H9 (cell line): ENCODE measurements at regions not wholly inside any gene's neighbourhood (a gene's known extent, or its start where the extent isn't known, plus 50 kb on each side); places are given as distances from the start of the nearest gene placed in this dataset.

Experiments
- DNase-seq: peaks from one replicate; pipeline ENCODE4 v3.0.0-alpha.2; 2017
- H2AFZ ChIP-seq: one replicate; pipeline ENCODE4 v1.6.1; 2013; ENCODE audit warnings: mild to moderate bottlenecking, low read length, control low read depth, moderate library complexity
- H2AK5ac ChIP-seq: 2 replicates; pipeline ENCODE4 v1.6.1; 2013; ENCODE audit warnings: low read length, control low read depth, mixed read lengths; ENCODE audit not compliant: insufficient read length
- H2BK120ac ChIP-seq: one replicate; pipeline ENCODE4 v1.6.1; 2013; ENCODE audit warnings: low read depth, mild to moderate bottlenecking, low read length, control low read depth, inconsistent platforms; ENCODE audit not compliant: poor library complexity, severe bottlenecking
- H2BK12ac ChIP-seq: 2 replicates; pipeline ENCODE4 v1.6.1; 2013; ENCODE audit warnings: low read length, control low read depth, mixed read lengths, low read depth; ENCODE audit not compliant: insufficient read length
- H2BK15ac ChIP-seq: 2 replicates; pipeline ENCODE4 v1.6.1; 2013; ENCODE audit warnings: low read depth, low read length, control low read depth
- H2BK20ac ChIP-seq: one replicate; pipeline ENCODE4 v1.6.1; 2013; ENCODE audit warnings: low read depth, mild to moderate bottlenecking, low read length, control low read depth, inconsistent platforms; ENCODE audit not compliant: poor library complexity, severe bottlenecking
- H2BK5ac ChIP-seq: 2 replicates; pipeline ENCODE4 v1.6.1; 2013; ENCODE audit warnings: low read length, control low read depth, mixed read lengths; ENCODE audit not compliant: insufficient read length
- H3K14ac ChIP-seq: 2 replicates; pipeline ENCODE4 v1.6.1; 2013; ENCODE audit warnings: low read length, control low read depth; ENCODE audit not compliant: insufficient read depth
- H3K18ac ChIP-seq: 2 replicates; pipeline ENCODE4 v1.6.1; 2013; ENCODE audit warnings: low read depth, mild to moderate bottlenecking, mixed read lengths, low read length, control low read depth; ENCODE audit not compliant: insufficient read length
- H3K23ac ChIP-seq: 2 replicates; pipeline ENCODE4 v1.6.1; 2013; ENCODE audit warnings: low read length, control low read depth, mixed read lengths, low read depth; ENCODE audit not compliant: insufficient read length
- H3K23me2 ChIP-seq: 2 replicates; pipeline ENCODE4 v1.6.1; 2013; ENCODE audit warnings: low read depth, mild to moderate bottlenecking, mixed read lengths, low read length, control low read depth; ENCODE audit not compliant: insufficient read length, poor library complexity, severe bottlenecking
- H3K27ac ChIP-seq: 2 replicates; pipeline ENCODE4 v1.5.1; 2013; ENCODE audit warnings: low read length, control low read depth, mixed read lengths, low read depth; ENCODE audit not compliant: insufficient read length
- H3K27me3 ChIP-seq: 2 replicates; pipeline ENCODE4 v1.6.1; 2013; ENCODE audit warnings: low read length, control low read depth, inconsistent platforms; ENCODE audit not compliant: insufficient read depth
- H3K4ac ChIP-seq: 2 replicates; pipeline ENCODE4 v1.6.1; 2013; ENCODE audit warnings: low read depth, mild to moderate bottlenecking, control low read depth, inconsistent platforms, low read length, moderate library complexity
- H3K4me1 ChIP-seq: 2 replicates; pipeline ENCODE4 v1.6.1; 2013; ENCODE audit warnings: low read length, control low read depth, inconsistent platforms; ENCODE audit not compliant: insufficient read depth
- H3K4me2 ChIP-seq: 2 replicates; pipeline ENCODE4 v1.6.1; 2013; ENCODE audit warnings: low read length, control low read depth, mixed read lengths; ENCODE audit not compliant: insufficient read length, insufficient read depth
- H3K56ac ChIP-seq: 2 replicates; pipeline ENCODE4 v1.6.1; 2013; ENCODE audit warnings: low read depth, mild to moderate bottlenecking, mixed read lengths, low read length, control low read depth; ENCODE audit not compliant: insufficient read length
- H3K79me1 ChIP-seq: 2 replicates; pipeline ENCODE4 v1.6.1; 2013; ENCODE audit warnings: low read depth, mild to moderate bottlenecking, moderate library complexity, low read length, control low read depth, inconsistent platforms; ENCODE audit not compliant: insufficient read depth, poor library complexity, severe bottlenecking
- H3K79me2 ChIP-seq: 2 replicates; pipeline ENCODE4 v1.6.1; 2013; ENCODE audit warnings: low read length, control low read depth, inconsistent platforms; ENCODE audit not compliant: insufficient read depth
- H3K9ac ChIP-seq: 2 replicates; pipeline ENCODE4 v1.6.1; 2013; ENCODE audit warnings: low read length, control low read depth, mixed read lengths; ENCODE audit not compliant: insufficient read length; ENCODE audit errors: extremely low read depth
- H3K9me3 ChIP-seq: one replicate; pipeline ENCODE4 v1.6.1; 2013; ENCODE audit warnings: low read depth, low read length, inconsistent platforms; ENCODE audit not compliant: control insufficient read depth
- H3T11ph ChIP-seq: one replicate; pipeline ENCODE4 v1.6.1; 2013; ENCODE audit warnings: mild to moderate bottlenecking, low read length, control low read depth, inconsistent platforms
- H4K20me1 ChIP-seq: one replicate; pipeline ENCODE4 v1.6.1; 2013; ENCODE audit not compliant: control insufficient read depth, insufficient read length, insufficient read depth
- H4K5ac ChIP-seq: 2 replicates; pipeline ENCODE4 v1.6.1; 2013; ENCODE audit warnings: low read depth, mild to moderate bottlenecking, mixed read lengths, low read length, control low read depth; ENCODE audit not compliant: insufficient read length
- H4K8ac ChIP-seq: replicated peaks from 2 replicates; pipeline ENCODE4 v1.6.1; 2013; ENCODE audit warnings: low read length, control low read depth, mixed read lengths, low read depth; ENCODE audit not compliant: insufficient read length
- H4K91ac ChIP-seq: 2 replicates; pipeline ENCODE4 v1.6.1; 2013; ENCODE audit warnings: low read depth, mild to moderate bottlenecking, moderate library complexity, mixed read lengths, low read length, control low read depth; ENCODE audit not compliant: insufficient read length
- H3K27ac Mint-ChIP-seq, 3 experiments: 2 replicates in 2 of 3; 3 replicates in 1 of 3; pipeline ENCODE4 v1.8.0; 2020 to 2021; ENCODE audit warnings: mixed read lengths in 3 of 3, mild to moderate bottlenecking in 1 of 3, moderate library complexity in 1 of 3
- H3K27me3 Mint-ChIP-seq: 2 replicates; pipeline ENCODE4 v1.8.0; 2021; ENCODE audit warnings: low read depth, mild to moderate bottlenecking, moderate library complexity, mixed read lengths
- H3K36me3 Mint-ChIP-seq, 3 experiments: 2 replicates in 2 of 3; 3 replicates in 1 of 3; pipeline ENCODE4 v1.8.0; 2020 to 2021; ENCODE audit warnings: low read depth in 3 of 3, mixed read lengths in 3 of 3; ENCODE audit not compliant: insufficient read depth in 1 of 3
- H3K4me1 Mint-ChIP-seq, 2 experiments: 2 replicates each; pipeline ENCODE4 v1.8.0; 2020; ENCODE audit warnings: mixed read lengths in 2 of 2
- H3K4me3 Mint-ChIP-seq, 2 experiments: 2 replicates in 1 of 2; 3 replicates in 1 of 2; pipeline ENCODE4 v1.8.0; 2020 to 2021; ENCODE audit warnings: mild to moderate bottlenecking in 2 of 2, mixed read lengths in 2 of 2, moderate library complexity in 1 of 2
- H3K9me3 Mint-ChIP-seq, 2 experiments: 2 replicates in 1 of 2; 3 replicates in 1 of 2; pipeline ENCODE4 v1.8.0; 2020; ENCODE audit warnings: mild to moderate bottlenecking in 2 of 2, mixed read lengths in 2 of 2, moderate library complexity in 1 of 2
- WGBS: extraction: QIAGEN DNeasy Blood & Tissue Kit; methylation state at CpG from one replicate; pipeline ENCODE4 v1.1.7; 2013; ENCODE audit warnings: missing lambda C conversion rate, low lambda C conversion rate, mixed read lengths; ENCODE audit not compliant: insufficient read length; ENCODE audit errors: extremely low coverage; 5-methylcytosine and 5-hydroxymethylcytosine counted together
- TF ChIP-seq, protein P1 (sequence below): fragments of 200-600 bp; sonication (generic); conservative IDR thresholded peaks from 3 replicates; pipeline ENCODE4 v1.8.0; 2021; ENCODE audit warnings: antibody characterized with exemption, mild to moderate bottlenecking

DNA sequence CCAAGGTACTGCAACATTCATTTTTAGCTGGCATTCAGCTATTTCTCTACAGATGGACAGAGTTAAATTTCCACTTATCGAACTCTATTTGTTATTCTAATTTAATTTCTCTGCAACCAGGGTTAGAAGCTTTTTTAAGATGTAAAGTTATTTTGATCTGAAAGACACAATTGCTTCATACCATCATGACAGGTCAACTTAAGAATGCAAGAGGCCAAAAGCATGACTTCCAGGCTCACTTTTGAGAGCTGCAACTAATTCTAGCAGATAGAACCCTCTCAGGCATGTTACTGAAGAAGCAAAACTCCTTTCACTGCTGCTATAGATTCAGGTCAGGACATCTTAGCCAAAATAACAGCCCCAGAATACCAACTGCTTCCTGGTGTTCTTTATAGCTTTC, 86.5 kb upstream of the GALNT18 start:
- peaks cover 0 to 5% of the 10 kb centered on the region in 2 experiments; a peak in 1 of 4 replicates for H3K4me1 Mint-ChIP-seq
- peaks cover 0 to 3% of the 10 kb centered on the region in 2 experiments; a peak in 1 of 5 replicates for H3K9me3 Mint-ChIP-seq

More for the DNA sequence above, 86.5 kb upstream of the GALNT18 start:
- no CpG with 5 or more reads among the region's 1 CpG for WGBS
- H3K79me2 ChIP-seq: no peaks in the 10 kb centered on the region
- no peak overlapping the region for H2BK15ac ChIP-seq
- no peak overlapping the region for H4K91ac ChIP-seq
- no peaks in the 10 kb centered on the region for H4K20me1 ChIP-seq
- H3K27me3 ChIP-seq: no peaks in the 10 kb centered on the region
- no peak overlapping the region for H3K4ac ChIP-seq
- H3K4me3 Mint-ChIP-seq: no peak overlapping the region
- H3K27me3 Mint-ChIP-seq: peaks cover 9% of the 10 kb centered on the region
- TF ChIP-seq, protein P1, sequence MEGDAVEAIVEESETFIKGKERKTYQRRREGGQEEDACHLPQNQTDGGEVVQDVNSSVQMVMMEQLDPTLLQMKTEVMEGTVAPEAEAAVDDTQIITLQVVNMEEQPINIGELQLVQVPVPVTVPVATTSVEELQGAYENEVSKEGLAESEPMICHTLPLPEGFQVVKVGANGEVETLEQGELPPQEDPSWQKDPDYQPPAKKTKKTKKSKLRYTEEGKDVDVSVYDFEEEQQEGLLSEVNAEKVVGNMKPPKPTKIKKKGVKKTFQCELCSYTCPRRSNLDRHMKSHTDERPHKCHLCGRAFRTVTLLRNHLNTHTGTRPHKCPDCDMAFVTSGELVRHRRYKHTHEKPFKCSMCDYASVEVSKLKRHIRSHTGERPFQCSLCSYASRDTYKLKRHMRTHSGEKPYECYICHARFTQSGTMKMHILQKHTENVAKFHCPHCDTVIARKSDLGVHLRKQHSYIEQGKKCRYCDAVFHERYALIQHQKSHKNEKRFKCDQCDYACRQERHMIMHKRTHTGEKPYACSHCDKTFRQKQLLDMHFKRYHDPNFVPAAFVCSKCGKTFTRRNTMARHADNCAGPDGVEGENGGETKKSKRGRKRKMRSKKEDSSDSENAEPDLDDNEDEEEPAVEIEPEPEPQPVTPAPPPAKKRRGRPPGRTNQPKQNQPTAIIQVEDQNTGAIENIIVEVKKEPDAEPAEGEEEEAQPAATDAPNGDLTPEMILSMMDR: no peak
- no peak overlapping the region for H3K4me2 ChIP-seq
- H3K27ac Mint-ChIP-seq: no peak overlapping the region
- H3K27ac ChIP-seq: no peak overlapping the region
- no peak overlapping the region for H3K9ac ChIP-seq
- no peak overlapping the region for H2BK20ac ChIP-seq
- H2BK12ac ChIP-seq: no peak overlapping the region
- H2BK5ac ChIP-seq: no peak overlapping the region
- no peak overlapping the region for H4K8ac ChIP-seq
- H3K79me1 ChIP-seq: no peaks in the 10 kb centered on the region
- no peak overlapping the region for H3K56ac ChIP-seq
- no peak overlapping the region for H4K5ac ChIP-seq
- no peak overlapping the region for H2AK5ac ChIP-seq
- H3T11ph ChIP-seq: no peak overlapping the region
- no peak for DNase-seq
- H3K23me2 ChIP-seq: no peaks in the 10 kb centered on the region
- H3K18ac ChIP-seq: no peak overlapping the region
- no peaks in the 10 kb centered on the region for H3K4me1 ChIP-seq
- H3K9me3 ChIP-seq: no peaks in the 10 kb centered on the region
- no peak overlapping the region for H2AFZ ChIP-seq
- H2BK120ac ChIP-seq: no peak overlapping the region
- H3K36me3 Mint-ChIP-seq: no peaks in the 10 kb centered on the region
- no peak overlapping the region for H3K14ac ChIP-seq
- no peak overlapping the region for H3K23ac ChIP-seq
